HG02840 (cell line): ENCODE measurements at regions not wholly inside any gene's neighbourhood (a gene's known extent, or its start where the extent isn't known, plus 50 kb on each side); places are given as distances from the start of the nearest gene placed in this dataset.
"Not testable (repeated sequence)": the region's sequence is repeated elsewhere in the genome, so short reads cannot be mapped to it uniquely, and the experiment has no call there.

Source experiments
- ATAC-seq: cut with Tn5 transposase; IDR thresholded peaks from one replicate; pipeline ENCODE4 v1.9.1; 2021; ENCODE audit warnings: mild to moderate bottlenecking, moderate library complexity, moderate number of reproducible peaks; ENCODE audit not compliant: unreplicated experiment, low FRiP score

GRCh38 chr4:162851241-162851758, 315.4 kb downstream of the NAF1 start:
- ATAC-seq: not testable (repeated sequence)

- no peak for ATAC-seq
Observed at GRCh38 chr4:162849937-162850336, 316.8 kb downstream of the NAF1 start.

- peak; percentile 60 for ATAC-seq
Observed at GRCh38 chr4:162847945-162848549, 318.6 kb downstream of the NAF1 start.

- no peak for ATAC-seq
Observed at GRCh38 chr4:162841753-162842152, 324.9 kb downstream of the NAF1 start.

- no peak for ATAC-seq
Observed at GRCh38 chr4:162839814-162840213, 326.9 kb downstream of the NAF1 start.

- no peak for ATAC-seq
Observed at GRCh38 chr4:162838671-162839070, 328.0 kb downstream of the NAF1 start.

GRCh38 chr4:162837679-162838078, 329.0 kb downstream of the NAF1 start:
- no peak for ATAC-seq

GRCh38 chr4:162837241-162837640, 329.4 kb downstream of the NAF1 start:
- ATAC-seq: no peak

GRCh38 chr4:162836773-162837172, 329.9 kb downstream of the NAF1 start:
- ATAC-seq: no peak

- ATAC-seq: not testable (repeated sequence)
Observed at GRCh38 chr4:162836258-162836657, 330.4 kb downstream of the NAF1 start.

- no peak for ATAC-seq
Observed at GRCh38 chr4:162830899-162831298, 335.8 kb downstream of the NAF1 start.

- ATAC-seq: not testable (repeated sequence)
Observed at GRCh38 chr4:162817374-162817773, 349.3 kb downstream of the NAF1 start.

- no peak for ATAC-seq
Observed at GRCh38 chr4:162804351-162804924, 362.3 kb downstream of the NAF1 start.

GRCh38 chr4:162803378-162803777, 363.3 kb downstream of the NAF1 start:
- ATAC-seq: no peak

GRCh38 chr4:162797108-162797507, 369.6 kb downstream of the NAF1 start:
- no peak for ATAC-seq

GRCh38 chr4:162793571-162793970, 373.1 kb downstream of the NAF1 start:
- no peak for ATAC-seq

- no peak for ATAC-seq
Observed at GRCh38 chr4:162793004-162793403, 373.7 kb downstream of the NAF1 start.

GRCh38 chr4:162791226-162791625, 375.5 kb downstream of the NAF1 start:
- no peak for ATAC-seq

- no peak for ATAC-seq
Observed at GRCh38 chr4:162787120-162787519, 379.6 kb downstream of the NAF1 start.

GRCh38 chr4:162782778-162783525, 383.7 kb downstream of the NAF1 start:
- ATAC-seq: no peak

GRCh38 chr4:162782096-162782777, 384.5 kb downstream of the NAF1 start:
- ATAC-seq: no peak
